ENCODE measurements at regions not wholly inside any gene's neighbourhood (a gene's known extent, or its start where the extent isn't known, plus 50 kb on each side); places are given as distances from the start of the nearest gene placed in this dataset.
"Not testable (repeated sequence)": the region's sequence is repeated elsewhere in the genome, so short reads cannot be mapped to it uniquely, and the experiment has no call there.

GRCh38 chr13:76329004-76329403, 557.2 kb downstream of the KCTD12 start:
- DNase-seq, result no peak

GRCh38 chr13:76326343-76326742, 559.9 kb downstream of the KCTD12 start:
- no peak for DNase-seq

- no peak for DNase-seq
These were observed 566.3 kb downstream of the KCTD12 start for GRCh38 chr13:76319921-76320320.

- no peak for DNase-seq
These were observed 569.1 kb downstream of the KCTD12 start for GRCh38 chr13:76316998-76317527.

GRCh38 chr13:76314495-76314894, 571.7 kb downstream of the KCTD12 start:
- no peak for DNase-seq

- no peak for DNase-seq
These were observed 579.1 kb downstream of the KCTD12 start for GRCh38 chr13:76307142-76307541.

GRCh38 chr13:76300688-76301087, 585.5 kb downstream of the KCTD12 start:
- DNase-seq, result no peak

GRCh38 chr13:76297331-76297730, 588.9 kb downstream of the KCTD12 start:
- no peak for DNase-seq

- DNase-seq, result no peak
These were observed 589.5 kb downstream of the KCTD12 start for GRCh38 chr13:76296751-76297150.

GRCh38 chr13:76295020-76295419, 591.2 kb downstream of the KCTD12 start:
- not testable (repeated sequence) for DNase-seq

GRCh38 chr13:76293751-76294150, 592.5 kb downstream of the KCTD12 start:
- DNase-seq, result no peak

- DNase-seq, result no peak
These were observed 592.9 kb downstream of the KCTD12 start for GRCh38 chr13:76293346-76293745.

- no peak for DNase-seq
These were observed 593.5 kb downstream of the KCTD12 start for GRCh38 chr13:76292726-76293125.

- DNase-seq, result no peak
These were observed 594.2 kb downstream of the KCTD12 start for GRCh38 chr13:76292031-76292430.

- no peak for DNase-seq
These were observed 596.6 kb downstream of the KCTD12 start for GRCh38 chr13:76289558-76289957.

GRCh38 chr13:76286178-76286577, 600.0 kb downstream of the KCTD12 start:
- no peak for DNase-seq

GRCh38 chr13:76285463-76285862, 600.7 kb downstream of the KCTD12 start:
- DNase-seq, result no peak

- DNase-seq, result not testable (repeated sequence)
These were observed 606.4 kb downstream of the KCTD12 start for GRCh38 chr13:76279766-76280165.

GRCh38 chr13:76271728-76272232, 614.4 kb downstream of the KCTD12 start:
- no peak for DNase-seq

- not testable (repeated sequence) for DNase-seq
These were observed 617.9 kb downstream of the KCTD12 start for GRCh38 chr13:76268307-76268706.

- no peak for DNase-seq
These were observed 619.0 kb downstream of the KCTD12 start for GRCh38 chr13:76267216-76267615.

- no peak for DNase-seq
These were observed 619.6 kb downstream of the KCTD12 start for GRCh38 chr13:76266561-76266960.

- no peak for DNase-seq
These were observed 614.1 kb downstream of the LMO7 start for GRCh38 chr13:76250211-76250610.

GRCh38 chr13:76245920-76246319, 609.8 kb downstream of the LMO7 start:
- DNase-seq, result no peak

- DNase-seq, result no peak
These were observed 609.1 kb downstream of the LMO7 start for GRCh38 chr13:76245211-76245610.

All from activated CD4-positive, CD25-positive, alpha-beta regulatory T cell treated with anti-CD3 and anti-CD28 coated beads, Interleukin-2, amount 50 U/mL, for 72 hours (primary cell).